NCI-H69 (cell line): ENCODE measurements at regions not wholly inside any gene's neighbourhood (a gene's known extent, or its start where the extent isn't known, plus 50 kb on each side); places are given as distances from the start of the nearest gene placed in this dataset.
A peak's percentile ranks its signal among the peaks of the same experiment; 100 is the strongest.

Source experiments
- DNase-seq: peaks from one replicate; lab custom pipeline; 2025; lab: John Stamatoyannopoulos, UW

DNA sequence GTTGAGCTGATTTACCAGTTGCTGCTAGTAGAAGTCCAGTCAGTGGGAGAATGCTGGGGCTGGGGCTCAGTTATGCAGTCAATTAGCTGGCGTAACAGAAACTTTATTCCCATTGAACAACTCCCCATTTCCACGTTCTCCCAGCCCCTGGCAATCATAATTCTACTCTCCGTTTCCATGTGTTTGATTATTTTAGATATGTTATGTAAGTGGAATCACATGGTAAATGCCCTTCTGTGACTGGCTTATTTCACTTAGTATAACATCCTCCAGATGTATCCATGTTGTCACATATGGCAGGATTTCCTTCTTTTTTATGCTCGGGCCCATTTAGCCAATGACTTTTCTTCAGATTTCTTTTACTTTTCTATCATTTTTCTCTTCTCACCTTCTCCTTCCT lies 61.1 kb upstream of the EXOC4 start:
- DNase-seq: no peak

GRCh38 chr7:133195868-133196267 lies 57.0 kb upstream of the EXOC4 start:
- no peak for DNase-seq

DNA sequence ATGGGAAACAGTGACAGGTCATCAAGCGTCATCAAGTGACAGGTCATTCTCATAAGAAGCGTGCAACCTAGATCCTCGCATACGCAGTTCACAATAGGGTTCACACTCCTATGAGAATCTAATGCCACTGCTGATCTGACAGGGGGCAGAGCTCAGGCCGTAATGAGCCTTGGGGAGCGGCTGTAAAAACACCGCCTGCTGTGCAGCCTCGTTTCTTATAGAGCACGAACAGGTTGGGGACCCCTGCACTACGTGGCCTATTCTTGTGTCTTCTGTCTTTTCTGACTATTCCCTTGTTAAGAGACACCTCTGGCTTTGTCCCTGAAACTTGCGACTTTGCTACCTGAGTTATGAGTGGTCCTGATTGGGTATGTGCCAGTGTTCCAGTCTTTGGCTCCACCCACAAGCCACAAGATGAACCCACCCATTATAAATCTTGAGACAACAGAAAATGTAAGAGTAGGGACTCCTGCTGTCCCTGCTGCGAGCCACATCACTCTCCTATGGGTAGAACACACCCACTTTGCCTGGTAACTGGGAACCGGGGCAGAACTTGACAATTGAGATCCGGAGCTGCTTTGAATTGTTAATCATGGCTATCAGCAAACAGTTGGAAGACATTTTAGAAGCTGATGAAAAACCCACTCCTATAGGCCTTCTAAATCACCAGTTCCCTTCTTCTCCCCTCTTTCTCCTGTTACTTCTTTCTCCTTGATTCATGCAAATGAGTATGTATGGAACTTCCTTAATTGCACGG lies 55.8 kb upstream of the EXOC4 start:
- DNase-seq: peak; percentile 80

- DNase-seq: no peak
Measured at GRCh38 chr7:133197972-133198544, 54.8 kb upstream of the EXOC4 start.

DNA sequence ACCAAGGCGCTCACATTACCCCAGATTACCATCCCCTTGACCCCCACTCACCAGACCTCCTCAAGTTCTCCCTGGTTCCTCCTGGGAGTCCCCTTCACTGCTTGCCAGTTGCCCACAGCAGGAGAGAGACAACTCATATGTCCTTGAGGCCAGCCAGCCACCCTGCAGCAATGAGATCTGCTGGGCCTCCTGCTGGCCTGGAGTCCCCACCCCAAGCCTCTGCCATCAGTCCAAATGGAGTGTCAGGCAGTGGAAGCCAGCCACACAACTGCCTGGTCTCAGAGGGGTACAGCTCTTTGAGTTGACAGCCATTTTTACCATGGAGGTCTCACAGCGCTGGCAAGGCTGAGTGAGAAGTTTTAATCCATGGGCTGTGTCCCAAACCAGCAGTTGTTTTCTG lies 53.0 kb upstream of the EXOC4 start:
- no peak for DNase-seq

DNA sequence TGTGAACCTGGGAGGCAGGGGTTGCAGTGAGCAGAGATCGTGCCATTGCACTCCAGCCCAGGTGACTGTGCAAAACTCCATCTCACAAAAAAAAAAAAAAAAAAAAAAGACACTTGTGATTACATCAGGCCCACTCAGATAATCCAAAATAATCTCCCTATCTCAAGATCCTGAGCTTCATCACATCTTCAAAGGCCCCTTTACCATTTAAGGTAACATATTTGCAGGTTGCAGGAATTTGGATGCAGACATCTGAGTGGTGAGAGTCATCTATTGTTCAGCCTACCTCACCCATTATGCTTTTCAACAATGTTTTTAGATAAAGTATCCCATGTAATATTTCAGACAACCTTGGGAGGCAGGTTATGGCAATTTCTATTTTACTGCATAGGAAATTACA lies 51.4 kb upstream of the EXOC4 start:
- DNase-seq: no peak

DNA sequence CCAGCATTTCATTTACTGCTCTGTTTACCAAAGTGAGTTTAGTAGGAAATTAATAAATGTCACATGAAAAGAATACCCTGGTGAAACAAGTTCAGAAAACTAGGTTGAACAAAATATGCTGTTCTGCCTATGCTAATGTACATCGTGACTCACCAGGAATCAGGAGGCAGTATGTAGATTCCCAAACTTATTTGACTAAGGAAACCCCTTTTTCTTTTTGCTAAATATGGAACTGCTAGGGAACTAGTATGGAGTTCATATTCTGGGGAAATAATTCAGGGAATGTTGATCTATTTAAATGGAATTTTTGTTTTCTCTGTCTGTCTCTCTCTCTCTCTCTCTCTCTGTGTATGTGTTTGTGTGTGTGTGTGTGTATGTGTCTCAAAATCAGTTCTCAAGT lies 49.9 kb upstream of the EXOC4 start:
- DNase-seq: no peak
